Mesothelial cell of epicardium (in vitro differentiated cells): ENCODE measurements at regions not wholly inside any gene's neighbourhood (a gene's known extent, or its start where the extent isn't known, plus 50 kb on each side); places are given as distances from the start of the nearest gene placed in this dataset.

Experiments
- DNase-seq, 2 experiments: peaks; one replicate each; pipeline ENCODE4 v3.0.0; 2021; ENCODE audit warnings: low spot score in 2 of 2; ENCODE audit not compliant: unreplicated experiment in 2 of 2
- H3K27ac Mint-ChIP-seq: 2 replicates; pipeline ENCODE4 v1.8.0; 2021; ENCODE audit warnings: mixed read lengths
- H3K27me3 Mint-ChIP-seq: 2 replicates; pipeline ENCODE4 v1.8.0; 2021; ENCODE audit warnings: low read depth, mixed read lengths
- H3K36me3 Mint-ChIP-seq: 2 replicates; pipeline ENCODE4 v1.8.0; 2021; ENCODE audit warnings: mixed read lengths
- H3K4me1 Mint-ChIP-seq: 2 replicates; pipeline ENCODE4 v1.8.0; 2021; ENCODE audit warnings: mixed read lengths
- H3K4me3 Mint-ChIP-seq: 2 replicates; pipeline ENCODE4 v1.8.0; 2021; ENCODE audit warnings: mild to moderate bottlenecking, moderate library complexity, mixed read lengths
- H3K9me3 Mint-ChIP-seq: 2 replicates; pipeline ENCODE4 v1.8.0; 2021; ENCODE audit warnings: mixed read lengths
- CTCF ChIP-seq: fragments of 200-600 bp; sonication (generic); IDR thresholded peaks from one replicate; pipeline ENCODE4 v1.5.0; 2021; ENCODE audit warnings: antibody characterized with exemption; ENCODE audit not compliant: unreplicated experiment

DNA sequence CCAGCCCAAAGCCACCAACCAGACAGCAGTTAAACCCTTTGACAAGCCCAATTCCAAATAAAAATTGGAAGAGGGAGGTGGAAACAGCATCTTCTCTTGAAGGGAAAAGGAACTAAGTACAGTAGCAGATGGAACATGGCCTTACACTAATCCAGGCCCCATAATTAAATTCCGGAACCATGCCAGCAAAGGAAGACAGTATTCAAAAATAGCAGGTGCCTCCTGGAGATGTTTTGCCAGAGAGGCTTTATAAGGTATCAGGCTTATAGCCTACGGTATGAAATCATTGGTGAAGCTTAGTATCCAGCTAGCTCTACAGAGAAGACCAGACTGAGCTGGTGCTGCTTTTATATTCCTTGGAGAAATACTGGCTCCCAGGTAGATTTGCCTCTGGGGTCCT lies 344.1 kb upstream of the API5 start:
- no peak for DNase-seq
- no peaks in the 10 kb centered on the region for H3K4me1 Mint-ChIP-seq
- no peaks in the 10 kb centered on the region for H3K36me3 Mint-ChIP-seq
- H3K27ac Mint-ChIP-seq = no peak overlapping the region
- H3K9me3 Mint-ChIP-seq = peaks cover 27% of the 10 kb centered on the region
- H3K4me3 Mint-ChIP-seq = no peak overlapping the region
- TF ChIP-seq CTCF = no peak
- H3K27me3 Mint-ChIP-seq = no peaks in the 10 kb centered on the region

DNA sequence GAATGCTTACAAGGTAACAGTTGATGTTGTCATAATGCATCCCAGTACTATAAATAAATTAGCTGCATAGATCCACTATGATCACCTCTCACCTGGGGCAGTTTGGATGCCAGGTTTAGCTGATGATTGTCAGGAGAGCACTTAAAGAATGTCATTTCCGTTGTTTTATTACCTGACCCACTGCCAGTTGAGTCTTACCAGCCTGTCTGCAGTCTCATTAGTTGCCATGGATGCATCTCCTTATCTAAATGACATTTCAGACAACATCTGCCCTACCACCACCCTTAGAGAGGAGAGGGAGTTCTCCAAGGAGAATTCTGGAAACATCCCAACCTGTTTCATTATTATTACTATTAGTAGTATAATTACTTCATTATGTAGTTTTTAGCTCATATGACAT lies 339.1 kb upstream of the API5 start:
- no peak for TF ChIP-seq CTCF
- Mint-ChIP-seq H3K4me1 (no peaks in the 10 kb centered on the region), H3K9me3 (peaks cover 8% of the 10 kb centered on the region), H3K27me3 (no peaks in the 10 kb centered on the region), H3K36me3 (no peaks in the 10 kb centered on the region), H3K4me3 (no peak overlapping the region), H3K27ac (no peak overlapping the region)
- DNase-seq = no peak

DNA sequence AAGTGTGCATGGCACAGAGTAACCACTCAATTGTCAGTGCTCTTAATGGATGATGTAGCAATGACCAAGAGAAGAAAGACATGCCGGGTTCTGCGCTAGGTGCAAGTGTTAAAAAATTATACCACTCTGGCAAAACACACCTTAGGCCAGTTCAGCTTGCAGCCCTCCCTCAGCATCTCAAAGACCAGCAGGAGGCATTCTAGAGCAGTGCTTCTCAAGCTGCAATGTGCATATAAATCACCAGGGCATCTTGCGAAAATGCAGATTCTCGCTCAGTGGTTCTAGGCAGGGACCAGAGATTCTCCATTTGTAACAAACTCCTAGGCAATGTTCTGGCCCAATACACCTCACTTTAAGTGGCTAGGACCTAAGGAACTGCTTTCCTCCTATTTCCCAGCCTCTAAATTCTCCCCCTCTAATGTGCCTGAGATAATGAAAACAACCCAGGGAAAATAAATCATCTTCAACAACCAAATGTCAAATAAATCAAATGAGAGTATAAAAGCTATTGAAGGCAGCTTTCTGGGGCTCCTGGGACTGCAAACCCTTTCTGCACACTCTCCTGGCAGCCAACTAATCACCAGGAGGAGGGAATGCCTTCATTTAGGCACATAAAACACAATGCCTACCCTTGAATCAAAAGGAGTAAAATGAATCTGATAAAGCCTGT lies 337.2 kb upstream of the API5 start:
- Mint-ChIP-seq H3K27ac (no peak overlapping the region), H3K4me1 (no peaks in the 10 kb centered on the region), H3K27me3 (no peaks in the 10 kb centered on the region), H3K36me3 (no peaks in the 10 kb centered on the region), H3K9me3 (peaks cover 17% of the 10 kb centered on the region), H3K4me3 (no peak overlapping the region)
- DNase-seq = no peak
- TF ChIP-seq CTCF = no peak

DNA sequence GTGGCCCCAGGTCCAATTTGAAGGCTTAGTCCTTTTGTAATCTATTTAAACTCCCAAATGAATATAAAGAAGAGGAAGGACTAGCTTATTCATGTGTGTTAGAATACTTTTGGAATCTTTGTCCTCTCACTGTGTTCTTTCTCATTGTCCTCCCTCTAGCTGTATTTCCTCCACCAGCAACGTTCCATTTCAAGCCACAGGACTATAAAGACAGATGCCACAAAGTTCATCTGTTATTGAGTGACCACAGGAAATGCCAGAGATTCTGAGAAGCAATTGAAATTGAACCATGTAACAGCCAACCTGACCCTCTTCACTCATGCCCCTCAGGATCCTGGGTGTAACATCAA lies 336.6 kb upstream of the API5 start:
- DNase-seq = no peak
- Mint-ChIP-seq H3K27me3 (no peaks in the 10 kb centered on the region), H3K4me1 (no peaks in the 10 kb centered on the region), H3K4me3 (no peak overlapping the region), H3K9me3 (peaks cover 17% of the 10 kb centered on the region), H3K36me3 (no peaks in the 10 kb centered on the region), H3K27ac (no peak overlapping the region)
- no peak for TF ChIP-seq CTCF

DNA sequence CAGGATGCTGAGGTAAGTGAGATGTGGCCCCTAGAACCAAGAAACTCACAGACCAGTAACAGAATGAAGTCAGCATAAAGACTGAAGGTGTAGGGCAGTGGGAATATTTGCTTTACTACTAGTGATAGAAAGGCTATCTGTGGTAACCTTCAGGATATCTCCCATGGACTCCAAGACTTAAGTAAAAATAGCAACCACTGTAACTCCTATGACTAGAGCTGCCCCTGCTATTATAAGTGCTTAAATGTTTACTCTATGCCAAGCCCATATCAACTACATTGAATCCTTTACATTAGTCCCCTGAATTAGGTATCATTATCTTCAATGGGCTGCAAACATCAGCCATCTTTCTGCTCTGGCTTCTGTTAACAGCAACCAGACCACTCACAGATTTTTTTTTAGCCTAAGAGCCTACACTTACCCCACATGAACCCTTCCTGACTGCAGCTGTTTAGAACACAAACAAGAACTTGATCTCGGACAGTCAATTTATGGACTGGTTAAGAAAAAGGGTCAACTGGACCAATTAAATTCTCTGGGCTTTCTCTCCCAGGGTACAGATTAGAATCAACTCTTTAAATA lies 335.1 kb upstream of the API5 start:
- DNase-seq = no peak
- TF ChIP-seq CTCF = no peak
- no peaks in the 10 kb centered on the region for H3K36me3 Mint-ChIP-seq
- H3K4me1 Mint-ChIP-seq = no peaks in the 10 kb centered on the region
- no peak overlapping the region for H3K4me3 Mint-ChIP-seq
- no peak overlapping the region for H3K27ac Mint-ChIP-seq
- H3K27me3 Mint-ChIP-seq = no peaks in the 10 kb centered on the region
- peaks cover 17% of the 10 kb centered on the region for H3K9me3 Mint-ChIP-seq
